Fibroblast of villous mesenchyme (primary cell): ENCODE measurements at regions not wholly inside any gene's neighbourhood (a gene's known extent, or its start where the extent isn't known, plus 50 kb on each side); places are given as distances from the start of the nearest gene placed in this dataset.
A peak's percentile ranks its signal among the peaks of the same experiment; 100 is the strongest.

Experiments used
- DNase-seq: peaks from one replicate; pipeline ENCODE4 v3.0.0-alpha.2; 2010; ENCODE audit warnings: low read depth
- H3K4me3 ChIP-seq: 2 replicates; pipeline ENCODE4 v1.5.1; 2011; ENCODE audit warnings: low read depth, mild to moderate bottlenecking, low read length
- CTCF ChIP-seq: IDR thresholded peaks from 2 replicates; pipeline ENCODE4 v1.5.1; 2012; ENCODE audit warnings: low read depth, mild to moderate bottlenecking, low read length; ENCODE audit not compliant: insufficient read depth

- TF ChIP-seq CTCF, result no peak
- DNase-seq, result no peak
- peak overlapping the region; percentile 63 for H3K4me3 ChIP-seq
Measured at GRCh38 chr5:124652514-124652819, 94.0 kb downstream of the ZNF608 start.

GRCh38 chr5:124651663-124652513 is 94.6 kb downstream of the ZNF608 start:
- peak overlapping the region; percentile 63 for H3K4me3 ChIP-seq
- no peak for TF ChIP-seq CTCF
- DNase-seq, result peak; percentile 88

- DNase-seq, result no peak
- H3K4me3 ChIP-seq, result peak overlapping the region; percentile 63
- no peak for TF ChIP-seq CTCF
Measured at GRCh38 chr5:124650951-124651662, 95.3 kb downstream of the ZNF608 start.

GRCh38 chr5:124650147-124650561 is 96.3 kb downstream of the ZNF608 start:
- TF ChIP-seq CTCF, result no peak
- peak; percentile 63 for DNase-seq
- peak overlapping the region; percentile 10 for H3K4me3 ChIP-seq

- peak overlapping the region; percentile 10 for H3K4me3 ChIP-seq
- no peak for TF ChIP-seq CTCF
- peak; percentile 88 for DNase-seq
Measured at GRCh38 chr5:124649491-124650146, 96.8 kb downstream of the ZNF608 start.

- no peak for TF ChIP-seq CTCF
- no peak overlapping the region for H3K4me3 ChIP-seq
- no peak for DNase-seq
Measured at GRCh38 chr5:124648902-124649467, 97.5 kb downstream of the ZNF608 start.
